HUES64 (cell line): ENCODE measurements at regions not wholly inside any gene's neighbourhood (a gene's known extent, or its start where the extent isn't known, plus 50 kb on each side); places are given as distances from the start of the nearest gene placed in this dataset.

ENCODE experiments used
- H3K27ac ChIP-seq: 2 replicates; pipeline ENCODE4 v1.7.0; 2013; ENCODE audit warnings: low read depth, low read length, inconsistent platforms
- H3K27me3 ChIP-seq: 2 replicates; pipeline ENCODE4 v1.6.1; 2013; ENCODE audit warnings: mild to moderate bottlenecking, low read length; ENCODE audit not compliant: insufficient read depth
- H3K36me3 ChIP-seq: 2 replicates; pipeline ENCODE4 v1.6.1; 2013; ENCODE audit warnings: mild to moderate bottlenecking, low read length; ENCODE audit not compliant: insufficient read depth
- H3K4me1 ChIP-seq: 2 replicates; pipeline ENCODE4 v1.6.1; 2013; ENCODE audit warnings: mild to moderate bottlenecking, low read length, moderate library complexity; ENCODE audit not compliant: insufficient read depth
- H3K4me3 ChIP-seq: 2 replicates; pipeline ENCODE4 v1.5.1; 2013; ENCODE audit warnings: mild to moderate bottlenecking, low read length, moderate library complexity
- H3K9ac ChIP-seq: 2 replicates; pipeline ENCODE4 v1.6.1; 2013; ENCODE audit warnings: mild to moderate bottlenecking, low read depth, low read length
- H3K9me3 ChIP-seq: 2 replicates; pipeline ENCODE4 v1.6.1; 2013; ENCODE audit warnings: low read depth, low read length; ENCODE audit not compliant: insufficient read depth
- WGBS: fragments of 150-250, 120-280 bp; methylation state at CpG from one replicate; pipeline ENCODE4 v1.1.7; 2013; ENCODE audit warnings: missing lambda C conversion rate; 5-methylcytosine and 5-hydroxymethylcytosine counted together

- no peaks in the 10 kb centered on the region for H3K9me3 ChIP-seq
- H3K36me3 ChIP-seq = no peaks in the 10 kb centered on the region
- no peak overlapping the region for H3K9ac ChIP-seq
- H3K27ac ChIP-seq = no peak overlapping the region
- no peaks in the 10 kb centered on the region for H3K27me3 ChIP-seq
- no peak overlapping the region for H3K4me3 ChIP-seq
- peaks cover 16% of the 10 kb centered on the region for H3K4me1 ChIP-seq
Observed at GRCh38 chr3:118766306-118766669, 268.4 kb downstream of the IGSF11 start.

- WGBS = 71% methylated on average over 2 of the region's 2 CpGs
- Histone ChIP-seq H3K27ac (peak overlapping the region; percentile 80; the same call in 1 of the 2 replicates), H3K27me3 (no peaks in the 10 kb centered on the region), H3K9me3 (no peaks in the 10 kb centered on the region), H3K4me1 (peaks cover 14% of the 10 kb centered on the region), H3K9ac (no peak overlapping the region), H3K36me3 (no peaks in the 10 kb centered on the region), H3K4me3 (no peak overlapping the region)
Observed at GRCh38 chr3:118772036-118772435, 262.6 kb downstream of the IGSF11 start.

GRCh38 chr3:118772547-118773011, 262.1 kb downstream of the IGSF11 start:
- Histone ChIP-seq H3K9ac (no peak overlapping the region; the same call in 1 of the 2 replicates), H3K4me3 (no peak overlapping the region), H3K4me1 (peaks cover 14% of the 10 kb centered on the region), H3K36me3 (no peaks in the 10 kb centered on the region), H3K9me3 (no peaks in the 10 kb centered on the region), H3K27me3 (no peaks in the 10 kb centered on the region), H3K27ac (peak overlapping the region; percentile 80; the same call in 1 of the 2 replicates)

DNA sequence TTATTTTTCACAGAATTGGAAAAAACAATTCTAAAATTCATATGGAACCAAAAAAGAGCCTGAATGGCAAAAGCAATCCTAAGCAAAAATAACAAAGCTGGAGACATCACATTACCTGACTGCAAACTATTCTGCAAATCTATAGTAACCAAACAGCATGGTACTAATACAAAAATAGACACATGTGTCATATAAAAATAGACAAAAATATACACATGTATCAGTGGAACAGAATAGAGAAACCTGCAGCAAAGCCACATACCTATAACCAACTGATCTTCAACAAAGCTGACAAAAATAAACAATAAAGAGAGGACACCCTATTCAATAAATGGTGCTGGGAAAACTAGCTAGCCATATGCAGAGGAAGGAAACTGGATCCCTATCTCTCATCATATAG, 259.6 kb downstream of the IGSF11 start:
- H3K36me3 ChIP-seq = no peaks in the 10 kb centered on the region
- no peak overlapping the region for H3K9ac ChIP-seq
- H3K4me1 ChIP-seq = peaks cover 19% of the 10 kb centered on the region
- no peak overlapping the region for H3K27ac ChIP-seq
- H3K27me3 ChIP-seq = no peaks in the 10 kb centered on the region
- H3K9me3 ChIP-seq = no peaks in the 10 kb centered on the region
- H3K4me3 ChIP-seq = no peak overlapping the region

GRCh38 chr3:118778201-118778600, 256.4 kb downstream of the IGSF11 start:
- H3K9me3 ChIP-seq = no peaks in the 10 kb centered on the region
- WGBS = 84% methylated on average over 3 of the region's 4 CpGs
- H3K36me3 ChIP-seq = no peaks in the 10 kb centered on the region
- no peak overlapping the region for H3K27ac ChIP-seq
- H3K27me3 ChIP-seq = no peaks in the 10 kb centered on the region
- H3K4me1 ChIP-seq = peaks cover 5% of the 10 kb centered on the region
- H3K4me3 ChIP-seq = no peak overlapping the region
- H3K9ac ChIP-seq = no peak overlapping the region

DNA sequence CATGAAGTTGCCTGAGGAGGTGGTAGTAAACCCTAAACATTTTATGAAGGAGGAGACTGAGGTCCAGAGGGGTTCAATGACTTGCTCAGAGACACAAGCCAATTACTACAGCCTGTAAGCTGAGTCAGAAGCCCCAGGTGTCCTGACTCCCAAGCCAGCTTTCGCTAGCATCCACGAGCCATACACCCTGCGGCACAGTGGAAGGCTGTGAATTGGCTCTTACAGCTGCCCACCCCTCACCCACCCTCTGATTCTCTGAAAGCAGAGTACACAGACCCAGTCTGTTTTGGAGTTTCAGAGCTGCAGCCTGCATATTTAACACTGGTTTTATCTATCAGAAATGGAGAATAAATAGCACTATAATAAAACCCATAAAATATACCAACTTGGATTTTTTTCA, 253.4 kb downstream of the IGSF11 start:
- no peaks in the 10 kb centered on the region for H3K36me3 ChIP-seq
- H3K4me3 ChIP-seq = no peak overlapping the region
- 72% methylated on average over 3 of the region's 3 CpGs for WGBS
- H3K27ac ChIP-seq = no peak overlapping the region
- peaks cover 5% of the 10 kb centered on the region for H3K4me1 ChIP-seq
- no peaks in the 10 kb centered on the region for H3K27me3 ChIP-seq
- no peaks in the 10 kb centered on the region for H3K9me3 ChIP-seq
- H3K9ac ChIP-seq = no peak overlapping the region

DNA sequence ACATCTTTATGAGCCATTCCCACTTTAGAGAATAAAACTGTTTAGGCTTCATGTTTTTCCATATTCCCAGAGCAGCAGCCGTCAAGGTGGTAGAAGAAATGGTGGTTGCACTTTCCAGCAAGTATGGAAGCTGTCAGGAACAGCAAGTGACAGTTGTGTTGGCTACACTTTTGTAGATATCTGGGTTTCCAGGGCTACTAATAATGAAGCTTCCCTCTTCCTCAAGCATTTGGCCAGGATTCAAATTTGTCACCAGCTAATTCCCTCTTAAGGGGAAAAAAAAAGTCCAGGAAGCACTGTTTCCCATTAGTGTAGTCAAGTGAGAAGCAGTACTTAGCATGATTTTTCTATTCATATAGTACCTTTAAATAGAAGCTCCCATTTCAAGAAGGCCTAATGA, 252.8 kb downstream of the IGSF11 start:
- Histone ChIP-seq H3K4me1 (peaks cover 5% of the 10 kb centered on the region), H3K27ac (no peak overlapping the region), H3K9ac (no peak overlapping the region), H3K9me3 (no peaks in the 10 kb centered on the region), H3K36me3 (no peaks in the 10 kb centered on the region), H3K27me3 (no peaks in the 10 kb centered on the region), H3K4me3 (no peak overlapping the region)
- WGBS = 92% methylated on average over 1 of the region's 1 CpG

GRCh38 chr3:118782755-118783202, 251.9 kb downstream of the IGSF11 start:
- H3K27ac ChIP-seq = no peak overlapping the region
- peaks cover 5% of the 10 kb centered on the region for H3K4me1 ChIP-seq
- H3K27me3 ChIP-seq = no peaks in the 10 kb centered on the region
- H3K4me3 ChIP-seq = no peak overlapping the region
- no peaks in the 10 kb centered on the region for H3K9me3 ChIP-seq
- no peaks in the 10 kb centered on the region for H3K36me3 ChIP-seq
- WGBS = 59% methylated on average over 2 of the region's 2 CpGs
- no peak overlapping the region for H3K9ac ChIP-seq

DNA sequence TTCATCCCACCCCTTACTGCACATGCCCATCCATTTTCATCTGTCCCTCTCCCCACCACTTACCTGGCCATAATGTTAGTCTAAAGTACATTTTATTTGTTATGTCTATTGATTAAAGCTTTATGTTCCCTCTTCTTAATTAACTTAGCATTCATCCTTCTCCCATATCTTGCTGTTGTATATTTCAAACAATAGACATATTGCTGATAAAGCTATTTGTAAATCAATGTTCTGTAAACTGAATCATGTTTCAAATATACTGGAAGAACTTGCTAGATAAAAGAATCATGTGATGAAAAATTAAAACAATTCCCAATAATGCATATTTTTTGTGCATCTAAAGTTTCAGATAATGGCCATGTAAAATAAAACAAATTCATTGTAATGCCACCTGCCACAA, 249.2 kb downstream of the IGSF11 start:
- H3K36me3 ChIP-seq = no peaks in the 10 kb centered on the region
- H3K4me1 ChIP-seq = no peaks in the 10 kb centered on the region; the same call in 1 of the 2 replicates
- H3K4me3 ChIP-seq = no peak overlapping the region
- H3K9ac ChIP-seq = no peak overlapping the region
- no peaks in the 10 kb centered on the region for H3K9me3 ChIP-seq
- H3K27me3 ChIP-seq = no peaks in the 10 kb centered on the region
- H3K27ac ChIP-seq = no peak overlapping the region

- Histone ChIP-seq H3K4me1 (peaks cover 14% of the 10 kb centered on the region; the same call in 1 of the 2 replicates), H3K27me3 (no peaks in the 10 kb centered on the region)
Observed at GRCh38 chr3:118791246-118791645, 243.4 kb downstream of the IGSF11 start.

DNA sequence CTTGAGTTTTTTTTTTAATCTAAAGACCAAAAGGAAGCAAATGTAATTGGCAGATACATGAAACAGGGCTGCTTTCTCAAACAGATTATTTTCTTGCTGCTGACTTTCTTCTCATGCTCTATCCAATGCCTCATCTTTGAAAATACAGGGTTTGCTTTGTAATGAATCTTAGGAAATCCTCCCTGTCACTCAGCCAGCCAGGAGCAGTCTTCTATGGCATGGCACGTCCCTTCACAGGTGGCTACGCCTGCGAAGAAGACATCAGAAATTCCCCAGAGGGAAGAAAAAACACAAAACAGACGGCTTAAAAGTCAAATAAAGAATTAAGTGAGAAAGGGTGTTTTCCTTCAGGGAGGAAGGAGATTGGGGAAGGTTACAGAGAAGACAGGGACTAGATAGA, 242.5 kb downstream of the IGSF11 start:
- H3K4me1 ChIP-seq = peaks cover 14% of the 10 kb centered on the region; the same call in 1 of the 2 replicates
- 73% methylated on average over 4 of the region's 4 CpGs for WGBS
- H3K36me3 ChIP-seq = no peaks in the 10 kb centered on the region
- H3K27me3 ChIP-seq = no peaks in the 10 kb centered on the region
- H3K27ac ChIP-seq = no peak overlapping the region
- H3K9ac ChIP-seq = no peak overlapping the region
- H3K9me3 ChIP-seq = no peaks in the 10 kb centered on the region
- no peak overlapping the region for H3K4me3 ChIP-seq

More at GRCh38 chr3:118791246-118791645, 243.4 kb downstream of the IGSF11 start:
- Histone ChIP-seq H3K36me3 (no peaks in the 10 kb centered on the region), H3K4me3 (no peak overlapping the region), H3K27ac (no peak overlapping the region), H3K9me3 (no peaks in the 10 kb centered on the region), H3K9ac (no peak overlapping the region)
- 95% methylated on average over 3 of the region's 5 CpGs for WGBS

DNA sequence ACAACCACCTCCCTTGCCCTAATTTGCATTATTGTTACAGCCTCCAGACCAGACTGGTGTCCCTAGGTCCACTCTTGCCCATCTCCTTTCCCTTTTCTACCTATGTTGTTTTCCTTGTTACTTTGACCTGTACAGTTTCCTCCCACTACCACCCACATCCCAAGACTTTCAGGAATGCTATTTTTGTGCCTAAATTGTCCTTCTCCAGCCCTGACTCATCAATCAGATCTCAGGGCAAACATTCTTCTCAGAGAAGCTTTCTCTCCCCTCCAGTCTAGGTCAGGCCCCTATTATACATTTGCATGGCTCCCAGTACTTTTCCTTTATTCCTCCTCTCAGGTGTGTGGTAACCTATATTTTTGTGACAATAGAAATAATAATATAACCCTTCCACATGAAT, 241.5 kb downstream of the IGSF11 start:
- H3K27me3 ChIP-seq = no peaks in the 10 kb centered on the region
- H3K36me3 ChIP-seq = no peaks in the 10 kb centered on the region
- H3K4me3 ChIP-seq = no peak overlapping the region
- no peak overlapping the region for H3K9ac ChIP-seq
- H3K27ac ChIP-seq = no peak overlapping the region
- peaks cover 14% of the 10 kb centered on the region; the same call in 1 of the 2 replicates for H3K4me1 ChIP-seq
- H3K9me3 ChIP-seq = no peaks in the 10 kb centered on the region
